HG03095 (cell line): ENCODE measurements at regions not wholly inside any gene's neighbourhood (a gene's known extent, or its start where the extent isn't known, plus 50 kb on each side); places are given as distances from the start of the nearest gene placed in this dataset.
"Not testable (repeated sequence)": the region's sequence is repeated elsewhere in the genome, so short reads cannot be mapped to it uniquely, and the experiment has no call there.

Source experiments
- ATAC-seq: cut with Tn5 transposase; IDR thresholded peaks from one replicate; pipeline ENCODE4 v1.9.1; 2021; ENCODE audit warnings: moderate library complexity; ENCODE audit not compliant: unreplicated experiment

DNA sequence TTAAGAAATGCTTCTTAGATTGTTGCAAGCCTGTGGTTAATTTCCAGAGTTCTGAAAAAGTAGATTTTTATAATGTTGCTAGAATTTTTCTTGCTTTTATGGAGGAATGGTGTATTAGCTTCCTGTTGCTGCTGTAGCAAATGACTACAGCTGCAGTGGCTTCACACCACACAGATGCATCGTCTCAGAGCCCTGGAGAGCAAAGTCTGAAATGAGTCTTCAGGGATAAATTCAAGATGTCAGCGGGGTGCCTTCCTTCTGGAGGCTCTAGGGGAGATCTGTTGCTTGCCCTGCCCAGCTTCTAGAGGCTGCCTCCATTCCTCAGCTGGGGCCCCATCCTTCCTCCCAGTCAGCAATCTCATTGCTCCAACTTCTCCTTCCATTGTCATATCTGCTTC, 187.8 kb downstream of the ZNF516 start:
- no peak for ATAC-seq

DNA sequence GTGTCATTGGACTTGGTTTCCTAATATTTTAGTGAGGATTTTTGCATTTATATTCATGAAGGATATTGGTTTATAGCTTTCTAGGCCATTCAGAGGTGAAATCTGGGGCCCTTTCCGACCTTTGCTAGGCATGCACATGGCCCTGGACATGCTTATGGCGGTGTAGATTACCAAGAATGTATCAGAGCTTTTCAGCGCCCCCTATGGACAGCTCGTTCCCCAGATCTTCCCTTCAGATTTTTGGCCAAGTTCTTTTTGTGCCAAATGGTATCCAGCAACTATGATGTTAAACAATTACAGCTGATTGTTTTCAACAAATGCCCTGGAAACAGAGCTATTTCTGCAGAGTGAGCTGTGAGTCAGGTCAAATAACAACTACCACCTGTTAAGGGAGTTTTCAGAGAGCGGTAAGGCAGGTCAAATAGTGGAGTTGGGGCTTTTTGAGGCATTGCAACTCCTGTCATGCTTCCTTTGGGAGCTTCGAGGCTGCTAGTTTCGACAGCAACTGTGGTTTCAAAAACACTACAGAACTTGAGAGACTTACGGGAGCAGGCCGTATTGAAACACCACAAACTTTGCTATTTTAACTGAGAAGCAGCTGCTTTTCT, 188.3 kb downstream of the ZNF516 start:
- ATAC-seq: no peak

GRCh38 chr18:76285866-76286265, 209.2 kb downstream of the ZNF516 start:
- ATAC-seq: no peak

DNA sequence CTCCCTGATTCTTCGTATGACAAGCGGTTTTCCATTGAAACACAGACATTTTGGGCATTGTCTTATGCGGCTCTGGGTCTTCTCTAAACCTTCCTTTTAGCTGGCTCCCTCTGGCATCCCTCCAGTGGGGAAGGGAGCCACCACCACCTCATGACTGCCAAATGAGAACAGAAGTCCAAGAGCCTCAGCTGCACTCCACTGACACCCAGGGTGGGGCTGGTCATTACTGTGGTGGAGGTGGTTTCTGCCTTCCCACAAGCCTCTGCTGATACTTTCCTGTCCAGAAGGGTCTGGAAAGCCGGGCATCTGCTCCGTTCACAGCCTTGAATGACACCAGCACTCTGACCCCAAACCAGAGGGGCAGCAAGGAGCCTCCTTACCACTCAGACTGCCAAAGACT, 213.5 kb downstream of the ZNF516 start:
- no peak for ATAC-seq

DNA sequence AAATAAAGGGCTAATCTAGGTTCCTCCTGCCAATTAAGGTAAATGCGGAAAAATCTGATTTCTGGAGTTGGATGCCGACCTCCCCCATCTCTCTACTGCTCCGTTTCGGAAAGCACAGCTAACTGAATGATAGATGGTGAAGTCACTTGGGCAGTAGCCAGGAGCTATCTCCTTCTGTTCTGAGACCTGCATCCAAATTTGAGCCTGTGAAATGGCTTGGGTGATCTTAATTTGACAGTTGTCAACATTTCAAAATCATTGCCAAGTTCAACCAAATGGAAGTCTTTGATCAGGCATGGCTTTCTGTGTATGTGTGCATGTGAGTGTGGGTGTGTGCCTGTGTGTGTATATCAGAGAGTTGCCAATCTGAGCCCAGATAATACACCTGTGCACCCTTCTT, 217.2 kb downstream of the ZNF516 start:
- no peak for ATAC-seq

DNA sequence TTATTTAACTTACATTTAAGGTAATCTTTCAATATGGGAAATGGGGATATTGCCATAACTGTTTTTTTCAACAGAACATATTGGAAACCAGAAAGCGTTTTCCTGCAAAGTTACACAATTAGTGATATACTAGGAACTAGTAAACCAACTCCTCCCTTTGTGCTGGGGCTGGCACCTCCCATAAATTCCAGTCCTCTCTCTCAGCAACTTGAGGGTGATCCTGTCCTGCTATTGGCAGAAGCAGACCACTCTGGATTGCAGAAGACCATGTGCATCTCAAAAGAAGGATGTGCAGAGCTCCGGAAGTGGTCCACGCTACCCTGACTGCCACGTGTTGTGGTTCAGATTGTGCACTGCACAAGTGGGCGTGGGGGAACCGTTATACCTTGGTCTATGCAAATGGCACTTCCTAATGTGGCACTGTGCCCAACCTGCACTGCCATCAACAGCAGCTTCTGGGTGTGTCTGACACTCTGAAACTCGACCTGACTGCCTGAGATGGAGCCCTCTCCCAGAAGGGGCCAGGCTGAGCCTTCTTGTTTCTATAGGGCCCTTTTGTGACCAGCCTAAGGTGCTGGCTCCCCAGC, 219.2 kb downstream of the ZNF516 start:
- no peak for ATAC-seq

- ATAC-seq: no peak
Measured at GRCh38 chr18:76274468-76275289, 220.4 kb downstream of the ZNF516 start.

- no peak for ATAC-seq
Measured at GRCh38 chr18:76273956-76274355, 221.1 kb downstream of the ZNF516 start.

GRCh38 chr18:76273036-76273545, 222.0 kb downstream of the ZNF516 start:
- no peak for ATAC-seq

- ATAC-seq: not testable (repeated sequence)
Measured at GRCh38 chr18:76267423-76267822, 227.6 kb downstream of the ZNF516 start.

DNA sequence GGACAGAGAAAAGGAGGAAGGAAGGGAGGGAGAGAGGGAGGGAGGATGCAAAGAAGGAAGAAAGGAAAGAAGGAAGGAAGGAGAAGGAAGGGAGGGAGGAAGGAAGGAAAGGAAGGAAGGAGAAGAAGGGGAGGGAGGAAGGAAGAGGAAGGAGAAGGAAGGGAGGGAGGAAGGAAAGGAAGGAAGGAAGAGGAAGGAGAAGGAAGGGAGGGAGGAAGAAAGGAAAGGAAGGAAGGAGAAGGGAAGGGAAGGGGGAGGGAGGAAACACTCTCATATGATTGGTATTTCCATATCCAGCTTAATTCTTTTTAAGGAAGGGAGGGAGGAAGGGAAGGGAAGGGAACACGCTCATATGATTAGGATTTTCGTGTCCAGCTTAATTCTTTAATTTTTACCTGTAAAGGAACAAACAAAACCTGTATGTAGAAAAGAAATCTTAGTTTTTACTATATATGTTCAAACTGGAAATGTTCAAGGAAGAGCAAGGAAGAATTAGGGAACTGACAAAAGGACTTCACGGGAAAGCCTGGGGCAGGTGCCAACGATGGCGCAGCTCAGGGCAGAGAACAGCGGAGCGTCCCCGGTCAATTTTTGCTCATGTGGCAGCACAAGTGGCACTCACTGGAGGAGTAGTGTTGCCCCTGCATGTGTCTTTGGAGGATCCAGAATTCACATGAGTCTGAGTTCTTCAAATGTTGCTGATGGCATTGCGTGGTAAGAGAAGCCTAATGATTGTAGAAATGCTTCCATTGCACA, 228.6 kb downstream of the ZNF516 start:
- no peak for ATAC-seq

DNA sequence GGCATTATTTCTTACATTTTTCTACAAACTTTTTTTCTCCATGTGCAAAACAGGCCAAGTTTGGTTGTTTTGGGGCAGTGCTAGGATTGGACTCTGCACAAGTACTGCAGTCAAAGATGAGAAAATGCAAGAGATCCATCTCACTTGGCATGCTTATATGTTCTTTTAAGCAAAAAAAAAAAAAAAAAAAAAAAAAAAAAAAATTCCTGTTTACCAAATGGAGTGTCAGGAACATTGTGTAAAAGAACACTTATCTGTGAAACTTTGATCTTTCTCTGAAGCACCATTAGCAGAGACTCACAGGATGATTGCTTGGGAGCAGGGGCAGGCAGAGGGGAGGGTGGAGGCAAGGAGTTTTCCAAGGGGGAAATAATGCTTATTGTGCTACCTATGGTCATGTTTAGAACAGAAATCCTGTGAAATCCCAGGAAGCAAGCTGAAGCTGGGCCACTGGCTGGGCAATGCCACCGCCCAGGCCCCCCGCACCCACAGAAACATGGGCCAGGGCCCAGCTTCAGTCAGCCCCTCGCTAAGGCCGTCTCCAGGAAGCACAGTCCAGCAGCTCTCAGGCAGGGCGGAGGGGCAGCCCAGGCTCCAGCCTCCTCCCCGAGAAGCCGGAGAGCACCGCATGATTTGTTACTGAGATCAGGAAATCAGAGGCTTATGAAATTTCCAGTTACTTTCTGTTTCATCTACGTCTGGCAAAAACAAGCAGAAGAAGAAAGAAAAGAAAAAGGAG, 229.4 kb downstream of the ZNF516 start:
- ATAC-seq: no peak

DNA sequence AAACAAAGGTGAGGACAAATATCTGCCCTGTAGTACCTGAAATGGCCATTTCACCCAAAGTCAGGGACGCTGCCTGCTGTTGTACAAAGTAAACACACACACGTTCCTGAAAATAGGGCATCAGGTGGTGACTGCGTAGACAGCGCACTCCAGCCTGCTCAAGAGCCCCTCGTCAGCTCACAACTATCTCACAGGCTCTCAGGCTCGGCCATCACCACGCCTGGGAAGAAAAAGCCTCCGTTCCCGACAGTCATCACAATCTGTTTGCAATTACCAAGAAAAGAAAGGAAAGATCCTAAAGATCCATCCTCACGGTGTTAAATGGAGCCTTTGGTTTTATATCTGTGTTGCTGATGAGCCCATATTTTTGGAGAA, 230.2 kb downstream of the ZNF516 start:
- ATAC-seq: no peak

DNA sequence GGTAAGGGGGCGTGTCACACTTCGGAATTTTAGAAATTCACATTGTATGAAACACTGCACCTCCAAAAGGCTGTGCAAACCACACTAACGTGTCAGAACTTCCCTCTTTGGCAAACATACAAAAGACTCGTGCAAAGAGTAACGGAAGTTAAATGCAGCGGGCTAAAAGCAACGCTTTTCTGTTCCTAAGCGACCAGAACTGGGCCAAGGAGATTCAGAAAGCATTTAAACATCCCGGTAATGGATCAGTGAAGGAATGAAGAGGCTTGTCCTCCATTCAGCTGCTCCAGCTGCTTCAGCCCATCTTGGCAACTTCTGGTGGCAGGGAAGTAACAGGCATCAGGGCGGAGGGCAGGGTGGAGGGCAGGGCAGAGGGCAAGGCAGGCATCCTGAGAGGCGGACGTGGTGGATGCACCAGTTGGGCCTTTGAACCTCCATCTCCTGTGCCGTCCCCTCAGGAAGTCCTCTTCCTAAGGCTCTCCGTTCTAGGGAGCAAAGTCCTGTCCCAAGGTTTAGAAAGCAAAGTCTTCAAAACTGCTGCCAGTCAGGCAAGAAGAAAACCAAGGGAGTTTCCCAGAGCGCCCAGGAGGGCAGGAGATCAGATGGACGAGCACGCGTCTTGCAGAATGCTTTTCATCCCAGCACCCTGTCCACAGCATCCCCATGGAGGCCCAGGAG, 230.7 kb downstream of the ZNF516 start:
- no peak for ATAC-seq

DNA sequence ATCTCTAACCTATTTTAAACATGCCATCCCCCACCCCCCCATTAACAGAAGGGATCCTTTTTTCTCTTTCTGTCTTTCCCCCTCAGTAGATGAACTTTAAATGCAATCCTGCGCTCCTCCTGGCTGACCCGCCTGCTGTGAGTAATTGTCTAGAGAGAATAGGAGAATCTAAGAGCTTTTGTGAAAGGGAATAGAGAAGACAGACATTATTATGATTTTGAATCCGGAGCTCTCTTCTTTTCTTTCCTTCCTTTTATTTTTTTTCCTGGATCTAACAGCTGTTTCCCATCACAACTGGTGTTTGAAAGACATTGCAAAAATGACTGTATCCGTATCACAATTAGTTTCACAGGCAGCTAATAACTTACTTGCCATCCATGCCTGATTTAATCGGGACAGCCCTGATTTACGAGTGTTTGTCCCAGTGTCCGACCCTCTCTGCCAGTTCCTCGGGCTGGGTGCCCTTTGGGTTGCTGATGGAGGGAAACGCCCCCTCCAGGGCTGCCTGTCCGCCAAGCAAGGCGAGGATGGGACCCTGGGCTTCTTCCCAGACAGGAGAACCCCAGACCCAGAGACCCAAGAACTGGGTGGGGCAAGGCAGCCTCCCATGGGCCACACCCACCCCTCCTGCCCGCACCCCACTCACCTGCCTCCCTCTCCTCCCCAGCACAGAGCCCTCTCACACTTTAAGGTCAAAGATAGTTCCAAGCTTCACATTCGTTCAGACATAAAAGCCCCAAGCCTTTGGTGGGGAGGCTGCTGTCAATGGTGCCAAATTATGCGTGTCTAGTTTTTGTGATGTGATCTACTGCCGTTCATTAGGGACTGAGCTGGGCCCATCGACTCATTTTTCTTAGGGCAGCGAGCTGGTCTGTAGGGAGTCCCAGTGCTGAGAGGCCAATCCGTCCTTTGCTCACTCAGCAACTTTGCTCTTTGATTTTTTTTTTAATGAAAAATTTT, 231.7 kb downstream of the ZNF516 start:
- no peak for ATAC-seq

- ATAC-seq: no peak
Measured at GRCh38 chr18:76260941-76261472, 234.0 kb downstream of the ZNF516 start.

DNA sequence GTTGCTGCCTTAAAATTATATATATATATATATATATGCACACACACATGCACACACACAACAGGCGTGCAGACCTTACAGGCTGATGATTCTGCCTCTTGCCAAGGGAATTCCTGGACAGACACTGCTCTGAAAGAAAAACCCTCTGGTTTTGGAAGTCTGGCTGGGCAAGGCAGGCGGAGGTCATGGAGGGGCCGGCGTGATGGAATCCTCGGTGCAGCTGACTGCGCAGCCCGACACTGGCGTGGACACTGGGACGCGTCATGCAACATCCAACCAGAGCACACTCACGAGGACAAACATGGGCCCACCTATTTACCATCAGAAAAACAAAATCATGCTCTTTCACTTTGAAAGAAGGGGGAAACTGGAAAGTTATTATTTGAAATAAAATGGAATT, 235.3 kb downstream of the ZNF516 start:
- ATAC-seq: no peak

- ATAC-seq: no peak
Measured at GRCh38 chr18:76259096-76259495, 235.9 kb downstream of the ZNF516 start.

GRCh38 chr18:76258209-76258608, 236.8 kb downstream of the ZNF516 start:
- no peak for ATAC-seq
